SKM-1 (cell line): ENCODE measurements at regions not wholly inside any gene's neighbourhood (a gene's known extent, or its start where the extent isn't known, plus 50 kb on each side); places are given as distances from the start of the nearest gene placed in this dataset.
"Not testable (repeated sequence)": the region's sequence is repeated elsewhere in the genome, so short reads cannot be mapped to it uniquely, and the experiment has no call there.

ENCODE experiments used
- DNase-seq: peaks from one replicate; lab custom pipeline; 2025; ENCODE audit not compliant: unreplicated experiment; lab: John Stamatoyannopoulos, UW

- DNase-seq: no peak
Observed at GRCh38 chr1:222012816-222013215, 270.9 kb upstream of the DUSP10 start.

GRCh38 chr1:222010306-222010705 lies 268.4 kb upstream of the DUSP10 start:
- DNase-seq: no peak

DNA sequence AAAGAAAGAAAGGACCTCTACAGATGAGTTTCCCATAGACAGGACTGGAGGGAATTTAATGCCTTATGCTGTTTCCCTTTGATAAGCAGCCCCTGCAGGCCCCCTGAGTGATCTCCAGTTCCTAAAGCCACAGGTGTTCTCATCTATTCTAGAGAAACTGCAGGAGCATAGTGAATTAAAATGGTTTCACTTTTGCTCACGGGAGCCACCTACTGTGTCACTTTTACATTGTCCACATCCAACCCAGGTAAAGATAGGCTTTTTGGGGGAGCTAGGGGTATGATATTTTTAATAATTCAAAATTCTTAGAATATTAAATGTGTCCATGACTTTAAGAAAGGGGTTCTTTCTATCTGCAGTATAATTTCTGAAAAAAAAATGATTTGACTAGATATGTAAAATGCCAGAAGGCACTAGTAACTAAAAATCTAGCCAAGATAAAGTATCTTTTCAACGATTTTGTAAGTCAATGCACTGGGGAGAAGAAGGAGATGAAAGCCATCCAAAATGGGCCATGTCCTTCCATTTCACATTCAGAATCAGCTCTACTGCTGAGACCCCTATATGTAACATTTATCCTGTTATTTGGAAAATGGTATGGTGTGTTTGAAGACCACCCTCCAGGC lies 267.3 kb upstream of the DUSP10 start:
- no peak for DNase-seq

GRCh38 chr1:222006715-222007114 lies 264.8 kb upstream of the DUSP10 start:
- DNase-seq: no peak

DNA sequence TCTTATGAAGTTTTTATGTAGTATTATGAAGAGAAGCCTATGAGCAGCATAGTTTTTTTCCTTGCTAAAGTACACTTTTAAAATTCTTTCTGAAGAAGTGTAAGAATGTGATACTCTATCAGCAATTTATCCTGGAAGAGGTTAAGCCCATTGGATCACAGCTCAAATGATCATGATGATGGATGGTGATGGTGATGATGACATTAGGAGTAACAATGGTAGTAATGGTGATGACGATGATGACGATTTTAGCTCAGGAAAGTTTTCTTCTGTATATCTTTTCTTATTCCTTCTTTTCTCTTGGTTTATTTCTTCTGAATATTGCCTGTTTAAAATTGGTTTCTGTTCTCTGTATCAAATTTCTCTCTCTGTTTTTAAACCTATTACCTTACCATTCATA lies 262.9 kb upstream of the DUSP10 start:
- DNase-seq: no peak

DNA sequence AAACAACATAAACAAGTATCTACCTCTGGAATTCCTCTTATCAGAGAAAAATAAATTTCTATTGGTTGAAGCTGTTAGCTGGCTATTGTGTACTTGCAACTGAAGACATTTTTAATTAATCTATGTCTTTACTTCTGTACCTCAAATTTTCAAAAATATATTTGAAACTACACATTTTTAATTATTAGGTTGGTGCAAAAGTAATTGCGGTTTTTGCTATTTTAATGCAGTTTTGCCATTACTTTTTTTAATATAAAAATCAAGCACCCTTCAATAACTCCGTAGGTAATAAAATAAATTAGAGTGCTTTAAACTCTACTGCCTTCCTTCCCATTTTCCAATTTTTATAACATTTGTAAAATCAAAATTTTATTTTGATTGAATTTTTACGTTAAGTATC lies 262.1 kb upstream of the DUSP10 start:
- no peak for DNase-seq

GRCh38 chr1:222002503-222002902 lies 260.6 kb upstream of the DUSP10 start:
- no peak for DNase-seq

DNA sequence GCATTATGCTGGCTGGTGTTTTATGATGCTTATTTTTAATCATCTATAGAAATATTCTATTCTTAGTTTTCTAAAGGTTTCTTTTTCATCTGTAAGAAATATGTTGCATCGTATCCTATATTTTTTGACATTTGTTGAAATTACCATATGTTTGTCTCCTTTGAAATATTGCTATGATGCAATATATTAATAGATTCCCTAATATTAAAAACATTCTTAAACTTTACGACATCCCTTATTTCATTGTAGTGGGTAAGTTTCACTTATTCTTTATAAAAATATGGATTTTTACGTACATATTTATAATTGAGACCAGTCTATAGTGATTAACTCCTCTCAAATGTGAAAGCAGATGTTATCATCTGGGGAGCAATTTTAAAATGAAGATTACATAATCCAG lies 258.2 kb upstream of the DUSP10 start:
- DNase-seq: no peak

DNA sequence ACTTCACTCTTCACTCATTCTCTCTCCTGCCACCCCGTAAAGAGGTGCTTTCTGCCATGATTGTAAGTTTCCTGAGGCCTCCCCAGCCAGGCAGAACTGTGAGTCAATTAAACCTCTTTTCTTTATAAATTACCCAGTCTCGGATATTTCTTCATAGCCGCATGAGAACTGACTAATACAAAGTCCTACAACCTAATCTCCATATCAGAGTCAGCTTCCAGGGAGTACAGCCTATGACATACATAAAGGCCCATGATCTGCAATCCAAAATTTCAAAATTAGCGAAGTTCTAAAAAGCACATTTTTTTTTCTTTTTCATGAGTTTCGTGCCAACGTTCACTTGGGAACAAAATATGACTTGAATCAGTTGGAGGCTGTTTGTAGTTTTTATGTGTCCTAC lies 256.9 kb upstream of the DUSP10 start:
- no peak for DNase-seq

DNA sequence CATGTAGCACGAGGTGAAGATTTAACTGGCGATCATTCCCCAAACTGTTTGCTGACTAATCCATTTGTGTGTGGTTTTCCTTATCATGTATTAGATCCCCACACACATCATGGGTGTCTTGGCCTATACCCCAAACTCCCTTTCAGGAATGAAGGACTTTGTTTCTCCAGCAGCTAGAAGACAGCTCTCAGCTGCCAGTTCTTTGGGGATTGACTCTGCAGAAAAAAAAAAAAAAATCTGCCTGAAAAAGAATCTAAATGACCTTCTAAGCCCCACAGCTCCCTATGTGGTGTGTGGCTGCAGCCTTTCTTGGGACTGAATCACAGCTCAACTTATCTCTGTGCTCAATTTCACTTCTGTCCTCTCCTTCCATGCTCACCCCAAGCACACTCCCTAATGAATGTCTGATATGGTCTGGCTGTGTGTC lies 256.3 kb upstream of the DUSP10 start:
- no peak for DNase-seq

GRCh38 chr1:221997012-221997411 lies 255.1 kb upstream of the DUSP10 start:
- not testable (repeated sequence) for DNase-seq

DNA sequence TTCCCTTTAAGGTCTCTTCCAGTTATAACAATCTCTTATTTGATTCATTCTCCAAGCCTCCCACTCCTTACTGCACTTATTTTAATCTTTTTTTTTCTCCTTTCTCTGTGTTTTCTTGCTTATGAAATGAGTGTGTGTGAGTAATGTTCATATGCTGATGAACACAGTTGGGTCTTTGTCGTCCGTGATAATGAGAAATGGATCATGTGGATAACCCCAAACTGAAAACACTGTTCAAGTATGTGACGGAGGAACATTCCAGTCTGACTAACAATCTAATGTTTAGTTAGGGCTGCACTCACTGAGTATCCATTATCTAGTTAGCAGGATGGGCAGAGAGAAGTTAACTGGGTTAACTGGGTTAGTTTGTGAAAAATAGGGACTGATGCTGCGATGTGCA lies 253.1 kb upstream of the DUSP10 start:
- no peak for DNase-seq

- DNase-seq: no peak
Observed at GRCh38 chr1:221994274-221994698, 252.4 kb upstream of the DUSP10 start.

GRCh38 chr1:221993444-221993948 lies 251.6 kb upstream of the DUSP10 start:
- DNase-seq: no peak

DNA sequence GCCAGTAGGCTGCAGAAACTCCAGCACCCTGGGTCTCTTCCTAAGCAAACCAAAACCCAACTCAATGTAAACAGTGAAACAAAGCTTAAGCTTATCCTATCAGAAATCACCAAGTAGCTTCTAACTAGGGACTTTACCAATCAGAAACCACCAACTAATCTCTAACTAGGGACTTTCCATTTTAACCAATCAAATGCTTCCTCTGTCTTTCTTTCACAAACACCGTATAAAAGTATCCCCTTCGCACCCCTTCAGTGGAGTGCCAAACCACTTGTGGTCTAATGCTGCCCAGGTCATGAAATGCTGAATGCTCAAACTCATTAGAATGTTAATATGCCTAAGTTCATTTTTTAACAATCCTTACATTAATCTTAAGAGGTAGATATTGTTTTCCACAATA lies 250.5 kb upstream of the DUSP10 start:
- DNase-seq: no peak

DNA sequence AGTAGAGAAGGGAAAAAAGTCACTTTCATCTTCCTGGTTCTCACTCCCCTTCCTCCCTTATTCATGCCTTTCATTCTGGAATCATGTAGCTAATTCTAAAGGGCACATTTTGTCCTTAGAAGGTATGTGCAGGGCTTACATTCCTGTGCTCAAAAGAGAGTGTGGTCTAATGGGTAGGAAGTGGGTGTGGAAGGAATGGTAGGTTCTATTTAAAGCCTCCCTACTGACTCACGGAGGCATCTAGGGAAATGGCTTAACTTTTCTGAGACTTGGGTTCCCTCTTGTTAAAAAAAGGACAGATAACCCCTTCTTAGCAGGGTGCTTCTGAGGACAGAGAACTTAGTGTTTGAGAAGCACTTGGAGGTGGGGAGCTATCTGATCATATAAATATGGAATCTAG lies 249.3 kb upstream of the DUSP10 start:
- no peak for DNase-seq

GRCh38 chr1:221989741-221990140 lies 247.9 kb upstream of the DUSP10 start:
- DNase-seq: no peak

DNA sequence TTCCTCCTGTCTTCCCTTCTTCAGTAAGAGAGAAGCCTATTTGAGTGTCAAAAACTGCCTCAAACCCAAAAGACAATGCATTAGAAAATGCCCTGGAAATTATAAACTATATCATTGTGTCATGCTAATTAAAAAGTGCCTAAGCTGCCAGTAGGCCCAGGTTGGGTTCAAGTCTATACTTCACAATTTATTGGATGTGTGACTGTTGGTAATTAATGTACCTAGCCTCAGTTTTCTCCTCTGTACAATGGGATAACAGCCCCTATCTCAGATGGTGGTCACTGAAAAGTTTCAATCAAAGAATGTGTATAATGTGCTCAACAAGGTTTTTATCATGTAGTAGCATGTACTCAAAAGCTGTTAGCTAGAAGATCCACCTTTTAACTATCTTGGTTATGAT lies 246.9 kb upstream of the DUSP10 start:
- no peak for DNase-seq

- no peak for DNase-seq
Observed at GRCh38 chr1:221987860-221988520, 246.1 kb upstream of the DUSP10 start.

DNA sequence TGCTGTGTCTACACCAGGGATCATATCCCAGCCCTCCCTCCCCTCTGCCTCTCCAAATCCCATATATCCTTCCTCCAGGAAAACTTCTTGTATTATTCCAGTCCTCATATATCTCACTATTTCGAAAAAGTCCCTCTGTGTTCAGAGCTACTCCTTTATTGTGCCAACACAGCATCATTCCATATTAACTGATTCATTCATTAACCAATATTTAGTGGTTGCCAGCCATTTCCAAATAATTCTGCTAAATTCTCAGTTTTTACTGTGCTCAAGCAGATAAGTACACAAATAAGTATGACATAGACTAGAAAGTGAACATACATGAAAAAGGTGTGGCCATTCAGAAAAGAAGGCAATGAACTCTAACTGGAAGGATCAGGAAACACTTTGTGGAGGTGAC lies 241.6 kb upstream of the DUSP10 start:
- DNase-seq: no peak

GRCh38 chr1:221981461-221981860 lies 239.6 kb upstream of the DUSP10 start:
- DNase-seq: no peak

- DNase-seq: no peak
Observed at GRCh38 chr1:221979444-221980032, 237.6 kb upstream of the DUSP10 start.
